LNCaP clone FGC (cell line): ENCODE measurements at regions not wholly inside any gene's neighbourhood (a gene's known extent, or its start where the extent isn't known, plus 50 kb on each side); places are given as distances from the start of the nearest gene placed in this dataset.

Experiments used
- DNase-seq: peaks from one replicate; pipeline ENCODE4 v3.0.0-alpha.2; 2011; ENCODE audit warnings: low read depth
- H3K4me3 ChIP-seq: 2 replicates; pipeline ENCODE4 v1.5.1; 2011; ENCODE audit warnings: mild to moderate bottlenecking, low read depth, low read length, control low read depth
- TF ChIP-seq, protein P1 (sequence below): IDR thresholded peaks from 2 replicates; pipeline ENCODE4 v1.5.1; 2012; ENCODE audit warnings: mild to moderate bottlenecking; ENCODE audit not compliant: control insufficient read depth, insufficient read depth; ENCODE audit errors: extremely low read depth

DNA sequence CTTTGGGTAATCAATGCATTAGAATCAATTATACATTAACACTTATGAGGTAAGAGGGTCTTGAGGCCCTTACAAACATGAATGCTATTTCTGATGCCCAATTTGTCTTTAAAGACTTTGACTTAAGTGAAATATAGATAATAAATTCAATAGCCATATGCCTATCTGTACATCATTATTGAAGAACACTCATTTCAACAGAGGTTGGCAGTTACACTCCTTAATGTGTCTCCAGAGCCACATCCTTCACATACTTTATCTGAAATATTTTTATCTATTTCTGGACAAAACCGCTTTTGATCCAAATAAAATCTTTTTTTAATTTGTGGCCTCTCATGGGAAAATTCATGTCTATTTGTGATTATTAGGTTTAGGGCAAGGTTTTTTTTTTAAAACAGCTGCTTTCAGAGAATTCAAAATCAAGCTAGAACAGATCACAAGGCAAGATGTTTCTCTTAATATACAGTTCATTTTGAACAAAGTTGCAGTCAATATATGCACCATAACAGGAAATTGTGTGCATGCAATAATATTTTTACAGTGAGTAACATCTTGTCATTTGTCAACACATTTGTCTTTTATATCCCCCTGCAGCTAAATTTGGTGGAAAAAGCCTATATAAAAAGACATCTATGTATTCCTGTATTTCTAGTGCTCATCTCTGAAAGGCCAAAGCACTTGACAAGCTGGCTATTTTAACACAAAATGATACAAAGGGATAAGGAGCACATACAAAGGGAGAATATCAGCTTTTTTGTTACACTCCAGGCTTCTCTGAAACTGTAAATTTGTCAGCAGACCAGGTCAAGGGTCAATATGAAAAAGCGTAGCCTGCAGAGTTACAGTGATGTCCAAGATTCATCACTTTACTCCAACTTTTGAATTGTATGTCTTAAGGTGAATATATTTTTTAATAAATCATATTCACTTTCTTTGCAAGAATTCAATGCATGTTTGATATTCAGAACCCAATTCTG lies 146.2 kb upstream of the DPH6 start:
- H3K4me3 ChIP-seq, result no peak overlapping the region
- no peak for DNase-seq
- TF ChIP-seq, protein P1, sequence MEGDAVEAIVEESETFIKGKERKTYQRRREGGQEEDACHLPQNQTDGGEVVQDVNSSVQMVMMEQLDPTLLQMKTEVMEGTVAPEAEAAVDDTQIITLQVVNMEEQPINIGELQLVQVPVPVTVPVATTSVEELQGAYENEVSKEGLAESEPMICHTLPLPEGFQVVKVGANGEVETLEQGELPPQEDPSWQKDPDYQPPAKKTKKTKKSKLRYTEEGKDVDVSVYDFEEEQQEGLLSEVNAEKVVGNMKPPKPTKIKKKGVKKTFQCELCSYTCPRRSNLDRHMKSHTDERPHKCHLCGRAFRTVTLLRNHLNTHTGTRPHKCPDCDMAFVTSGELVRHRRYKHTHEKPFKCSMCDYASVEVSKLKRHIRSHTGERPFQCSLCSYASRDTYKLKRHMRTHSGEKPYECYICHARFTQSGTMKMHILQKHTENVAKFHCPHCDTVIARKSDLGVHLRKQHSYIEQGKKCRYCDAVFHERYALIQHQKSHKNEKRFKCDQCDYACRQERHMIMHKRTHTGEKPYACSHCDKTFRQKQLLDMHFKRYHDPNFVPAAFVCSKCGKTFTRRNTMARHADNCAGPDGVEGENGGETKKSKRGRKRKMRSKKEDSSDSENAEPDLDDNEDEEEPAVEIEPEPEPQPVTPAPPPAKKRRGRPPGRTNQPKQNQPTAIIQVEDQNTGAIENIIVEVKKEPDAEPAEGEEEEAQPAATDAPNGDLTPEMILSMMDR, result no peak

- no peak for DNase-seq
- TF ChIP-seq, protein P1, result no peak
- no peak overlapping the region for H3K4me3 ChIP-seq
Observed at GRCh38 chr15:35693286-35693685, 147.3 kb upstream of the DPH6 start.

GRCh38 chr15:35693886-35694285 lies 147.9 kb upstream of the DPH6 start:
- DNase-seq, result peak; percentile 56
- TF ChIP-seq, protein P1, result no peak
- H3K4me3 ChIP-seq, result no peak overlapping the region

DNA sequence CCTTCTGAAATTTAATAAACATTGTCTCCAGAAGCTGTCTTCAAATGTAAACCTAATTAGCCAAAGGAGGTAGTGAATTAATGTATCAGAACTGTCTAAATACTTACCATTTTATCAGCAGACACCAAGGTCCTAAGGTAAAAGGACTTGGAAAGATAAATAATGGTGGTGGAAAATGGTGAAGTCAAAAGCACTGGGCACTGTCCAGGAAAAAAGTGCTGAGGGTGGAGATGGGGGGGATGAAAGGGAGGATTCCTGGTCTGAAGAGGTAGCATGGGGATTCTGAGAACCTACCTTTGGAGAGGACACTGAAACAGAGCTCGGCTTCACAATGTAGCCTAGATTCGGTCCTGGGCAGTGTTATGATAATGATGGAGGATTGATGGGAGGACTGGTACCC lies 149.0 kb upstream of the DPH6 start:
- no peak for DNase-seq
- no peak overlapping the region for H3K4me3 ChIP-seq
- TF ChIP-seq, protein P1, result no peak

DNA sequence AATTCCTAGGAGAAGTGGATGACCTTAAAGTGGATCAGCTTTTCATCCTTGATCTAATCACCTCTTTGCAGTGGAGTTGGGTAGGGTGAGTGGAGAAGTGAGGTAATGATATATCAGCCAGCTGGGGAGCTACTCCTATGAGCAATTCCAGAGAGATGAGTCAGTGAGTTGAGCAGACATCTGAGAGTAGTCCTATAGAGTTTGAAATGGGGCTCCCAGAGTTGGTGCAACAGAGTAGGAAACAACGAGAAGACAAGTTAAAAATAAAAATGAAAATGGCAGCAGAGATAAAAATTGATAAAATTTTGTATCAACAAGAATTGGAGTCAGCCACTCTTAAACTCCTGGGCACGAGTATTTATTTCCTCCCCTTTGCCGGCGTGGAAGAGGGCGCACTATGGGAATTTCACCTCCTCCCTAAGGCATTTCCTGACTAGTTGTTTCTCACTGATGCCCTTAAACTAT lies 150.8 kb upstream of the DPH6 start:
- no peak overlapping the region for H3K4me3 ChIP-seq
- DNase-seq, result no peak
- TF ChIP-seq, protein P1, result no peak

GRCh38 chr15:35697549-35698299 lies 151.8 kb upstream of the DPH6 start:
- H3K4me3 ChIP-seq, result no peak overlapping the region
- TF ChIP-seq, protein P1, result peak; percentile 39
- no peak for DNase-seq
